ENCODE measurements at regions not wholly inside any gene's neighbourhood (a gene's known extent, or its start where the extent isn't known, plus 50 kb on each side); places are given as distances from the start of the nearest gene placed in this dataset.
"Not testable (repeated sequence)": the region's sequence is repeated elsewhere in the genome, so short reads cannot be mapped to it uniquely, and the experiment has no call there.

DNA sequence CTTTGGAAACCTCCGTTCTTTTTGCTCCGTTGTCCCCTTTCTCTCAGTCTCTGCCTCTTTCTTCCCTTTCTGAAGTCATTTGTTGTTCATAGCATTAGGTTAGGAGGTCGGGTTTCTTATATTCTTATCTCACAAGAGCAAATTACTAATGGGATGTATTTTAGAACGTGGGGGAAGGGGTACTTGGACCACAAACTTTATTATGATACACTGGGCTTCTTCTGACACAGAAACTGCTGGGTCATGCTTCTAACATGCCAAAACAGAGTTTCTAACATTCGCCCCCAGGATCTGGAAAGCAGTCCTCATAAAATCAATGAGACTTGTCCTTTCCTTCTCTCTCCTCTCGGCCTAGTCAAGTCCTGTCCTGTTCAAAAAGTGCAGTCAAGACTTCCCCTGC lies 334.4 kb downstream of the GADD45G start:
- DNase-seq (ENCODE audit: low spot score), result no peak

DNA sequence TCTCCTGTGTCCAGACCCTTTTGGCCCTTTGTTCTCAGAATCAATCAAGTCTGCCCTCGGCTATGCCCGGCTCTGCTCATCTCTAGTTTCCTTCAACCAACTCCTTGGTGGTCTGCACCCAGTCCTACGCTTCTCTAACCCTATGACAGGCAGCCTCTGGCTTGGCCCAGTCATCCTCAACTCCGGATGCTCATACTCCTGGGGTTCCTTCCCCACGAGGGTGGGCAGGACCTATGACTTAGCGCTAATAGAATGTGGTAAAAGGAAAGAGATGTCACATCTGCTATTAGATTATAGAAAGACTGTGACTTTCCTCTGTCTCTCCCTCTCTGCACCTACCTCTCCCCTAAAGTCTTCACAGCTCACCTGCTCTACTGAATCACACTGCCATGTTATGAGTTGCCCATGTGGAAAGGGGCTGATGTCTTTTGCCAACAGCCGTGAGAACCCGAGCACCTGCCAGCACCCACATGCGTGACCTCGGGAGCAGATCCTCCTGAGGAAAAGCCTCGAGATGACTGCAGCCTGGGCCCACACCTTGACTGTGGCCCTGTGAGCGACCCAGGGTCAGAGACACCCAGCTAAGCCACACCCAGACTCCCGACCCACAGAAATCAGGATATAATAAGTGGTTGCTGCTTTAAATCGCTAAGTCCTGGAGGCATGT lies 334.9 kb downstream of the GADD45G start:
- DNase-seq (ENCODE audit: low spot score), result no peak

DNA sequence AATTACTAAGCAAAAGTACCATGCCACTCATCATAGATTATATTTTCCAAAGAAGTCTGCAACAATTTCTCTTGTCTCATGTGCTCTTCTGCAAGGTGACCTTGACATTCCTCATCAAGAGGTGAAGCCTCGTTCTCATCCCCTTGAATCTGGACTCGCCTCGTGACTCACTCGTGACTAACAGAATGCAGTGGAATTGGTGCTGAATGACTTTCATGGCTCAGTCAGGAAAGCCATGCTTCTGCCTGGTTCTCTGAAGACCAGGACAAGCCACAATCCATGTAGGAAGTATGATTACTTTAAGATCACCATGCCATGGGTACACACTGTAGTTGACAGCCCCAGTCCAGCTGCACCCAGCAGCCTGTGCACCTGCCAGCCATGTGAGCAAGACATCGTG lies 335.8 kb downstream of the GADD45G start:
- DNase-seq (ENCODE audit: low spot score), result no peak

DNA sequence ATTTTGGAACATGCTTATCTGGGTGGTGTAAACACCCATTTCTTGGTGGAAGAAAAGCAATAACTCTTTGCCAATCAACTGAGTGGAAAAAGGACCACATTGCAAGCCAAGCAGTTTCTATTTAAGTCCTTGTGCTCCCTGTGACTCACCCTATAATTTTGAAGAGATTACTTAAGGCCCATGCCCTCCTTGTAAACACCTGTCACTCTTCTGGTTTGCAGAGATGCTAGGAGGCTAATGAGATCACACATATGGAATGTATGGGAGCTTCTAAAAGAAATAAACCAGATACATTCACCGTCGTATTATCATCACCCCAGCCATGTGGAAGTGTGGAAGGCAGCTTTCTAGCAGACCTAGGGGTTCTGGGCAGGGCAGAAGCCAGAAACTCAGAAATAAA lies 337.1 kb downstream of the GADD45G start:
- DNase-seq (ENCODE audit: low spot score), result no peak

DNA sequence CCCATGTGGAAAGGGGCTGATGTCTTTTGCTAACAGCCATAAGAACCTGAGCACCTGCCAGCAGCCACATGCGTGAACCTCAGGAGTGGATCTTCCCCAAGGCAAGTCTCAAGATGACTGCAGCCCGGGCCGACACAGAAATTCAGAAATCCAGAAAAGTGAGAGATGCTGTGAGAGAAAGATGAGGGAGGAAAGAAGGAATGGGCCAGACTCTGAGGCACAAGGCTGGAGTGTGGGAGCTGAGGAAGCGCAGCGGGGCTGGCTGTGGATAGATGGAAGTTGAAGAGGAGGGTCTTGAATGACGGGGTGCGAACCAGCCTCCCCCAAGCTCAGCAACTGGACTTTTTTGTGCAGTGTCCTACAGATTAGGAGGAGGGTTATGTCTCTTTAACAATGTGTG lies 337.8 kb downstream of the GADD45G start:
- no peak for DNase-seq (ENCODE audit: low spot score)

DNA sequence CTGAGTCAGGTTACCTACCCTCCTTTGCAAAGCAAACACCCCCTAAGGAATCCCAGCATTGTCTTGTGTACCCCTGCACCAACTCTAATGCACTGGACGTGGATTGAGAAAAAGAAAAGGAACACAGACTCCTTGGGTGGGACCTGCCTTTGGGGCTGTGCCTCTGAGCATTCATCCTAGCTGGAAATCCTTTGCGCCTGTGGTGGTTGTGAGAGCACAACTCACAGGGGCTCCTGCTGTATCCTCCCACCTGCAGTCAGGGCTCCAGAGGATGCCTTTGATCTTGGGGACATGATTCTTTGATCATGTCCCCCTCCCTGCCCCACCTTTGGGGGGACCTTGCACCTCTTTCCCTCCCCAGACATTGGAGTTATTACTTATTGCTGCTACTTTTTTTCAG lies 338.5 kb downstream of the GADD45G start:
- DNase-seq (ENCODE audit: low spot score), result no peak

DNA sequence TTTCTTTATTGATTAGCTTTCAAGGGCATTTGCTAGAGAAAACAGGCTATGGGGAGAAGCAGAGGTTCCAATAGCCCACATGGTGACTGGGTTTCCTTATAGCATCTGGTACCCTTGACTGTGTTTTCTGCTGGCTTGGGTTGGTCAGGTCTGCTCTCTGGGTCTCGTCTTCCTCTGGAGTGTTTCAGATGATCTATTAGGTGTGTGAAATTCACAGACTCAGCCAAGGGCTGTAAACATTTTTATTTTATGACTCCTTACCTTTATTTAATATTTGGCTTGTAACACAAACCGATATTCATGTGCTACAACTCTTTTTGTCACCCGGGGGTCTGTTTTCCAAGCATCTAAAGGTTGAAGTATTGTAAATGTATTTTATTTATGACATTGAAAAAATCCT lies 338.9 kb downstream of the GADD45G start:
- DNase-seq (ENCODE audit: low spot score), result no peak

DNA sequence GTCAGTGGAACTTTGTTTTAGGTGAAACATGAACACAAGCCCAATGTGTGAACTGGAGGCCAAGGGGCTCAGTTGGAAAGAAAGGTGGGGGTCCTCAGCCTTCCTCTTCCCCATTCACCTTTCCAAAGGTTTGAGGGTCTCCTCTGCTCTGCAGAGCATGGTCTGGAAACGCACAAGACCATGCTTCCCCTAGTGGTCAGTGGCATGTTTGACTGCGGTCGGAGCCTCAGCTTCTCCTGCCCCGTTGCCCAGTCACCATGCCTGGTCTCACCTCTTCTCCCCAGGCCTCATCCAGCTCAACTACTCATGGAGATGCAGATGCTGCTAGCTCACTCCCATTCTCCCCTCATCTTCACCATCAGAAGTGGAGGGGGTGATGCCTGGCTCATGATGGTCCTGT lies 340.3 kb downstream of the GADD45G start:
- DNase-seq (ENCODE audit: low spot score), result no peak

DNA sequence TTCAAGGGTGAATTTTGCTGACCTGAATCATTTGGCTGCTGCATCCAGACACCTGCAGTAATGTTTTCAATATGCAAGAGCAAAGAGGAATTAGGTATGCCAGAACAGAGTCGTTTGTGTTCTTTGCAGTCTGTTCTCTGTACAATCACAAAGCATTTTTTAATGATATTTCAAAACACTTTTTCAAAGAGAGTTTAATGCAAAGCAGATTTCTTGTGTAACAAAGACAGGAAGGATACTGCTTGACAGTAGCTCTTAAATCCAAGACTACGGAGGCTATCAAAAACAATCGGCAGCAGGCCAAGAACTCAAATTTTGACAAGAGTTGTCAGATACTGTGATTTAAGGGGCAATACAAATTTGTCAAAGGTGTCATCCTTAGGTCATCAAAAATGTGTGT lies 341.9 kb downstream of the GADD45G start:
- no peak for DNase-seq (ENCODE audit: low spot score)

DNA sequence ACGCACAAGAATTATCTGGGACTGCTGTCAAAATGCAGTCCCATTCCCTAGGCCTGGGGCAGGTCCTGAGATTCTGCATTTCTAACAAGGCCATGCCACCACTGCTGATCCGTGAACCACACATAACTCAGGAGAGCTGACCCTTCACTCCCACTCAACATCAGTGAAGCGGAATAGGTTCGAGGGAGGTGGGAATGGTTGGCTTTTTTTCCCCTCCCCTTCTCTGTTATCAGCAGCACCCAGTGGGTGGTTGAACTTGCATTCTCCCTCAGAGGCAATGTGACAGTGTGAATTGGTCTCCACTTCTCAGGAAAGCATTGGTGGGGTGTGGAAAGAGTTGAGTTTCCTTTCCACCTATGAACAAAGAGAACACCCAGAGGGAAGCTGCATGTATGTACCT lies 344.3 kb downstream of the GADD45G start:
- no peak for DNase-seq (ENCODE audit: low spot score)

DNA sequence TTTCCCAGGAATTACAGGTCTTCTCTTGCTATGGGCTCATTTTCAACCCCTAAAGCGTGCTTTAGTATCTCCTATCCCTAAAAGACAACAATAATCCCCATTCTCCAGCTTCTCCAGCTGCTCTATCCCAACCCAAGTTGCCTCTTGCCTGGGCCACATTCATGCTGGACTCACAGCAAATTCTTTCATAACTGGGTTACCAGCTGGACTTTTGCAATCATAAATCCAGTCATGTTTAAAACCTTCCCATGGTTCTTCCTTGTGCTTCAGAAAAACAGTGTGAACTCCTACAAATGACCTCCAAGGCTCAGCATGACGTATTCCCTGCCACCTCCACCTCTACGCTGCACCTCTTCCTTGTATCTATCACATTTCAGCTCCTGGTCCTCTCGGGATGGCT lies 346.9 kb downstream of the GADD45G start:
- DNase-seq (ENCODE audit: low spot score), result no peak

DNA sequence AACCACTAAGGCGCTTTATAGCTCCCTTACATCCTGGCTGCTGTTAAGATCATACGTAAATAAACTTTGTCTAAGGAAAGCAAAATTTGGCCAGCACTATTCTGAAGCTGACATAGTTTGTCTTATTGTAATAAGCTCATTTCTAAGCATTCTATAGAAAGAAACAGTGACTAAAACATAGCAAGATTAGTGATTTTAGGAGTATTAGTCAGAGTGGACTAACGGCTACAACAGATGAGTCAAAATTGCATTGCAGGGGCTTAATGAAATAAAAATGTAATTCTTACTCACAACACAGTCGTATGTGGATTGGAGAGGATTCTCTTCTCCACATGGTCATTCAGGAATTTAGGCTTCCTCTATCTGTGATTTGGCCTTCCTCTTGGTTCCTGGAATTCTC lies 347.6 kb downstream of the GADD45G start:
- DNase-seq (ENCODE audit: low spot score), result no peak

DNA sequence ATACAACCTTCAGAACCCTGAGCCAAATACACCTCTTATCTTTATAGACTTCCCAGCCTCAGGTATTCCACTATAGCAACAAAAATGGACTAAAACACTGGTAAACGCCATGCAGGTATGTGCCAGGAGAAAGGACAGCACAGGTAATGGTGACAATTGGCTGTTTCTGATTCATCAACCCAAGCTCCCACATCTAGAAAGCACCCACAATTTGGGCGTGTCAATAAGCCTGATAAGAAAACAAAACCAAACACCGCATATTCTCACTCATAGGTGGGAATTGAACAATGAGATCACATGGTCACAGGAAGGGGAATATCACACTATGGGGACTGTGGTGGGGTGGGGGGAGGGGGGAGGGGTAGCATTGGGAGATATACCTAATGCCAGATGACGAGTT lies 348.5 kb downstream of the GADD45G start:
- not testable (repeated sequence) for DNase-seq (ENCODE audit: low spot score)

DNA sequence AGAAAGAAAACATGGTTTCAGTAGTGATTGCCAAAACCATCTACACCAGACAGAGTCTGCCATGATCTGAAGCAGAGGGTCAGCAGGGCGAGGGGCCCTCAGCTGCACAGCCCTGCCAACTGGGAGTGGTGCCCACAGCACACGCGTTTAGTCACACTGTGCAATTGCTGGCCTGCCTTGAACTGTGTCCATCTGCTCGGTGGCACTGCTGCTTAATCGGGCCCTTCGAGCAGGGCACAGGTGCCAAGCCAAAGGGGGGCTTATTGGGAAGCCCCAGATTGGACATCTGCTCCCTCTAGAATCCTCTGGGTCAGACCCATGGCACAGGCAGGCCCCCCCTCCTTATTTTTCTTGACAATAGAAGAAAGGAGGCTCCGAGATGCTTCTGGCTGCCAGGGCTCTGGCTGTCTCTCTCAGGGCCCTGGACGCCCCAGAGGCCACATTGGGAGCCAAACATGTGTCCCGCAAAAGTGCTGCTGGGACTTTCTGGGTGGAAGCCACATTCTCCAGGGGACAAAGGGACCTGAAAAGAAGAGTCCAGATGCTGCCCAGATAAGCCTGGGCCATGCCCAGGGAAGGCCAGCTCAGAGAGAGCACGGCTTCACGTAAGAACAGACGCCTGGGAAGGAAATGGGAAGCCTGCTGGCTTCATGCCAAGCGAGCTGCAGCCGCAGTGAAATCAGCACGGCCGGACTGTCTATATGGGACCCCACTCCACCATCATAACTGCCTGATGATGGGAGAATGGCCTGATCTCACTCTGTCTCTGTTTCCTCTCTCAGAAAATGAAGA lies 349.2 kb downstream of the GADD45G start:
- DNase-seq (ENCODE audit: low spot score), result no peak

DNA sequence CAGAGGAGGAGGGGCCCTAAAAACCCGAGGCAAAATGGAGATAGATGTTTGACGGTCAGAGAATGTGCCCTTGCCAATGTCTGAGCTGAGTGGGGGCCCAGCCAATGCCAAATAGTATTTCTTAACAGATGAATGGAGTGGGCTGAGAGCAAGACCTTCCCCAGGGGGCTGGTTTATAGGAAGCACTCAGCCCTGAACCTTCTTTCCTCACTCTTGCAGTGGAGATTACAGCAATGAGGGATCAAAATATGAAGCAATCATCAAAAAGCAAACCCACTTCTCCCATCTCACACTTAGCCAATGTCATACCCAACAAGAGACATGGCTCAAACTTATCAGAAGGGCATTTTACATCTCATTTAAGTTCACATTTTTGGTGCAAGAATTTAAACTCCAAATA lies 350.3 kb downstream of the GADD45G start:
- no peak for DNase-seq (ENCODE audit: low spot score)

DNA sequence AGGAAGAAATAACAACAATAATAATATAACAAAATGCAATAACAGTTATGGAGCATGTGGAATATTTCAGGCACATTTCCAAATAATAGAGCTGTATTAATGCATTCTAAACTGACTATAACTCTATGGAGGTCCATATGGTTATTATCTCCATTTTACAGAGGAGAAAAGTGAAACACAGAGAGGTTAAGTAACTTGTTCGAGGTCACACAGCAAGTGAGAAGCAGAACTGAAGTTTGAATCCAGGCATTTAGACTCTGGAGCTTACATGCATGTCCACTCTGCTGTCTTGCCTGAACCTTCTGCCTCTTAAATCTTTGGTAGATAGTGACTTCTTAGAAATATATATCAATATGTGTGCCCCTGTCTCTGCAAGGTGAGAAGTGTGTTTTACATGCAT lies 350.8 kb downstream of the GADD45G start:
- no peak for DNase-seq (ENCODE audit: low spot score)

DNA sequence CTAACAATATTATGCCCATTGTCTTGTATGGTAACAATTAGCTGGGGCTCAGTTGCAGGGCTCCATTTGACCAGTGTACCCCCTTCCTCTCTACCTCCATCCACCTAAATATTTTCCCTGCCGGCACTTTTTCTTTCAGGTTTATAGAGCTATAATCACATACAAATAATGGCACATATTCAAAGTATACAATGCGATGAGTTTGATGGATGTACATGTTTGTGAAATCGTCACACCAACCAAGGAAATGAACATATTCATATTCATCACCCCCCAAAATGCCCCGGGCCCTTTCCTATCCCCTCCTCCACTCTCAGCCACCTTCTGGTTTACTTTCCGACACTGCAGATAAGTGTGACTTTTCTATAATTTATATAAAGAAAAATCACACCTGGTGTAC lies 351.5 kb downstream of the GADD45G start:
- DNase-seq (ENCODE audit: low spot score), result no peak

DNA sequence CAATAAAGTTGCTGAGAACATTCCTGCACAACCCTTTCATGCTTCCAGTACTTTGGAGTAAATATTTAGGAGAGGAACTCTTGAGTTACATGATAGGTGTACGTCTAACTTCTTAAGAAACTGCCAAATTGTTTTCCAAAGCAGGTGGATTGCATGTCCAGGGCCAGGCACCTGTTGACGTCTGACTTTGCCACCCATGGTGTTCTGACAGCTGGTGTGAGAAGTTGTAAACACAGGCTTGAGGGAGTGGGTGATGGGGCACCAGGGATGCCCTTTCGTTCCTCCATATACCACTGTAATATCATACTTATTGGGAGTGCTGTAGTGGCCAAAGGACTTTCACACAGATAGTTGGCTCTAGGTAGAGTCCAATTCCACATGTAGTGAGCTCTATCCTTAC lies 352.1 kb downstream of the GADD45G start:
- no peak for DNase-seq (ENCODE audit: low spot score)

DNA sequence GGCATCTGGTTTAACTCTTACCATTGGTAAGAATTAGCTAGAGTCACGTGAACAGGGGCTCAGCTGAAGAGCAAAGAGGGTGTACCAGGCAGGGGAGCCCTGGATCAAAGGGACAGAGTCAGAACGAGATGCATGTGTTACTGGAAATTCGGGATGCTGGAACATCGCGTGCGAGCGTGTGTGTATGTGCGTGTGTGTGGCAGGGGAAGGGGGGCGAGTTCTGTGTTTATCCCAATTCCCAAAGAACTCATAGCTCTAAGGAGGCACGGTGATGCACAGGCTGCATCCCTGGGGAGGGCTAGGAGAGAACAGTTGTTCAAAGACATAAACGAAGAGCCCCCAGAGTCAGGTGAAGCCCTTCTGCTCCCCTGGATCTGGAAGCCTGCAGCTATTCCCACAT lies 353.3 kb downstream of the GADD45G start:
- DNase-seq (ENCODE audit: low spot score), result no peak

DNA sequence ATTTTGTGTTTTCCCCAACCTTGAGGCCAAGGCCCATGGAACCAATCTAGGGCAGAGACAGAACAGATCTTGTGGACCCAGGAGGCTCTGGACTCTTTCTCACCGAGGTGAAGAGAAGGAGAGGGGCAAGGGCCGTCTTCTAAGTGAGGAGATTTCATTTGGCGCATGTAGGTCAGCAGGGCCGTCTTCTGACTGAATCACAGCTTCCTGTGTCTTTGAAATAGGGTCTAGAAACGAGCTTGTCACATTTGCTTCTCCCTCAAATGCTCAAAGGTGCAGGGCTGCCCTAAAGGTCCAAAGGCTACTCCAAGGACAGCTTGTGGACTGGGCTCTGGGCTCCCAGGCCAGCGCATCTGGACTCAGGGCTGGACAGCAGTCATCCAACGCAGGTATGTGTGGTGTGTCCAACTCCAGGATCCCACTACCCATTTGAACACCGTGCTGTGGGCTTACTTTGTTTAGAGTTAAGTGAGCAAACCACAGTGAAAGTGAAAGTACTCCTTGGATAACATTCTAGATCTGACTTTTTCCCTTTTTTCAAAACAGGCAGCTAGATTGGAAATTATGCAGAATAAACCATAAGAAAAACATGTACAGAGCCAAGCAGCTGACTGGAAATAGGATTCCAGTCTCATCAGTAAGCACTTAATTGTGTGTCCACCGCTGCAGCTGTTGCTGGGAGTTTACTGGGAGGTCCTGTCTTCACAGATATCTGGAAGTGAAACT lies 357.0 kb downstream of the GADD45G start:
- no peak for DNase-seq (ENCODE audit: low spot score)

DNA sequence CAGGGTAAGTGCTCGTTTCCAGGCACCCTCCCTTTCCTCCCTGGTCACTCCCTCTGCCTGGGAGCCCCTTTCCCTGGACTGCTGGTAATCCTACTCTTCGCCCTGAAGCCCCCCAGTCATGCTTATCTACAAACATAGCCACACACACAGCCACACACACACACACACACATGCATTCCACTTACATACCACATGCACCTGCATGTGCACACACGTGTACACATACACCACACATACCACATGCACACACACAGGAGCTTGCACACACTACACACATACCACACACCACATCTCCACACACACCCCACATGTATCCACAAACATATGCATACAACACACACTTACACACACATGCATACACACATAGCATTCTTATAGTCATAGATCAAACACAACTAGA lies 358.5 kb downstream of the GADD45G start:
- DNase-seq (ENCODE audit: low spot score), result no peak

DNA sequence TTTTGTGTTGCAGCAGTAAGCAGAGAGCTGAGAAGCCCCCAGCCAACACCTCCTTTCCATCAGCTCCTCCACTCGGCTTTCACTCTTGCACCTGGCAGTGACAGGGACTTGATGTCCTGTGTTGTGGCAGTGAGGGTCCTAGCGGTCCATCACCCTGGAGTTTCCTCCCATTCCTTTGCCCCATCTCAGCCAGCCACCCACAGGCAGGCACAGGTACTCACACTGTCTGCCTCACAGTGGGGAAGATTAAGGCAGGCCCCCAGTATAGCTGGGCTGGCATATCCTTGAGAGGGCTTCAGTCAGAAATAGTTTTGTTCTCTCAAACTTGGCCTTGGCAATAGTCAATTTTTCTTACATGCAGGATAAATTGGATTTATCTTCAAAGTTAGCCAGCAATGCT lies 362.7 kb downstream of the GADD45G start:
- DNase-seq (ENCODE audit: low spot score), result no peak

DNA sequence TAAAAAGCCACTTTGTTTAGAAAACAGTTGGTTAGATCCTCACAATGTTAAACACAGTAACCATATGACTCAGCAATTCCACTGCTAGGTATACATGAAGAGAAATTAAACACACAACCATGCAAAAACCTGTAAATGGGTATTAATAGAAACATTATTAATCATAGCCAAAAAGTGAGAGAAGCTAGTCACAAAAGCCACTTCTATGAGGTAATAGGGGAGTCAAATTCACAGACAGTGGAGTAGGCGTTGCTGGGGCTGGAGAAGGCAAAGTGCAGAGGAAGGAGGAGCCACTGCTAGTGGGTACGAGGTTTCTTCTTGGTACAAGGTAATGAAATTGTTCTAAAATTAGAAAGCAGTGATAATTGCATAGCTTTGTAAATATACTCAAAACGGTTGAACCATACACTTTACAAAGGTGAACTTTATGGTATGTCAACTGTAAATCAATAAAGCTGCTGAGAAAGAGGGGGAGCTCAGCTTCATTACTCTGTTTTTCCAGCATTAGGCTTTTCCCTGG lies 364.4 kb downstream of the GADD45G start:
- no peak for DNase-seq (ENCODE audit: low spot score)
